ENCODE measurements at regions not wholly inside any gene's neighbourhood (a gene's known extent, or its start where the extent isn't known, plus 50 kb on each side); places are given as distances from the start of the nearest gene placed in this dataset.
"Not testable (repeated sequence)": the region's sequence is repeated elsewhere in the genome, so short reads cannot be mapped to it uniquely, and the experiment has no call there.

DNA sequence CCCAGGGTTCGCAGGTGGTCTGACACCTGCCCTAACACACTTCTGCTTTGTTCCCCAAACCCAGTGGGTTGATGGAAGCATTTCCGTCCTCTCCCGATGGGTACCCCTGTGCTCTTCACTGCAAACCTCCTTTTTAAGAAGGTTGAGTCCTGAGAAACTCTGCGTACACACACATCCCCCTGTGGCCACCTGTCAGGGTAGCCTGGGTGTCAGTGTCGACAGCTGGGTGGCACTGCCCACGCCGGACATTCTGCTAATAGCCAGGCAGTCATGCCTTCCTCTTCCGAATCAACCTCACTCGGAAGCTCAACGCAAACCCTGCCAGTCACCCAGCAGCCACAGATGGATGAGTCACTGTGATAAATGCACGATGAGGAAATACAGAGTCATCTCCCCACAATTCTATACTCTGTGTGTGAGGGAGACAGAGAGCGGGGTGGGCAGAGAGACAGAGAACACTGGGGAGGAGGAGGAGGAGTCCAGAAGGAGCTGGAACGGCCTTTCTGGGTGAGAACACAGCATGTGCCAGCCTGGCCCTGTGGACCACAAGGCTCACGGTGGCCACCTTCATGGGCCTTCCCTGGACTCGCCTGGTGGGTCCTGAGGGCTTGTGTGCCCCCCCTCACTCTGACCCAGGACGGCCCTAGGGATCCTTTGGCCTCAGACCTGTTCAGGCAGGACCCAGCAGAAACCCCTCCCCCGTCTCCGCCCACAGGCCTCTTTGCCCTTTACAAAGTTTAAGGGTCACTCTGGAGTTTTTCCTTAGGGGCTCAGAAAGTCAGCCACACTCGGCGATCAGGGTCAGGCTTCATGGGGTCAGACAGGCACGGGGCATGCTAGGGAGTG lies 4477.7 kb upstream of the TPTE start:
- not testable (repeated sequence) for H3K36me3 Mint-ChIP-seq; ATAC-seq (ENCODE audit: low read depth); H3K27ac Mint-ChIP-seq; H3K9me3 Mint-ChIP-seq; H3K4me1 Mint-ChIP-seq; H3K27me3 Mint-ChIP-seq; DNase-seq (ENCODE audit: low spot score in 2 of 2); H3K4me3 Mint-ChIP-seq

DNA sequence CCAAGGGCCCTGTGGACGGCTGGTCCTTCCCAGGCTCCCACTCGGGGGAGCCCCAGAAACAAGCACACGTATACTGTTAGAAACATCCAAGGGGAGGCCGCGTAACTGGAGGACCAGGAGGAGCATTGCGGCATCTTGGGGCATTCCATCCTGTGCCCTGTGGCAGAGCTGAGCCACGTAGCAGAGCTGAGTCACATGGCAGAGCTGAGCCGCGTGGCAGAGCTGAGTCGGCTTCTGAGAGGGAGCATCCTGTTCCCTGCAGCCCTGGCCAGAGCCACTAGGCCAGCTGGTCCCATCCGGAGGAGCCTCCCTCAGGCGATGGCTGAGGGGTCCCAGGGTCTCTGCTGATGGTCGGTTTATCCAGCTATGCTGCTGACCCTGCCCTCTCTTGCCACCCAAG lies 4476.7 kb upstream of the TPTE start:
- not testable (repeated sequence) for H3K4me3 Mint-ChIP-seq; H3K9me3 Mint-ChIP-seq; DNase-seq (ENCODE audit: low spot score in 2 of 2); H3K4me1 Mint-ChIP-seq; H3K36me3 Mint-ChIP-seq; H3K27me3 Mint-ChIP-seq; H3K27ac Mint-ChIP-seq; ATAC-seq (ENCODE audit: low read depth)

DNA sequence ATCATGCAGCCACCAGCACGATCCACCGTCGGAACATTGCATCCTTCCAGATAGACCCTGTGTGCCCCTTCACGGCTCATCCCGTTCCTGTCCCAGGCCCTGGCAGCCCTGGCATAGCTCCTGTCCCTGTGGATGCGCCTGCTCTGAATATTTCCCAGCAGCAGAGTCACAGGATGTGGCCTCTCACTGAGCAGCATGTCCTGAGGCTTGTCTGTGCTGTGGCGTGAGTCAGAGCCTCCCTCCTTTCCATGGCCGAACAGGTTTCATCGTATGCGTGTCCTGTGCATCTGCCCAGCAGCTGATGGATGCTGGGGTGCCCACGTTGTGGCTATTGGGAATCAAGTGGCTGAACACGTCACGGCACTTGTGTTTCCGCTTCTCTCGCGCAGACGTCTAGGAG lies 4471.5 kb upstream of the TPTE start:
- not testable (repeated sequence) for H3K27ac Mint-ChIP-seq, H3K9me3 Mint-ChIP-seq

DNA sequence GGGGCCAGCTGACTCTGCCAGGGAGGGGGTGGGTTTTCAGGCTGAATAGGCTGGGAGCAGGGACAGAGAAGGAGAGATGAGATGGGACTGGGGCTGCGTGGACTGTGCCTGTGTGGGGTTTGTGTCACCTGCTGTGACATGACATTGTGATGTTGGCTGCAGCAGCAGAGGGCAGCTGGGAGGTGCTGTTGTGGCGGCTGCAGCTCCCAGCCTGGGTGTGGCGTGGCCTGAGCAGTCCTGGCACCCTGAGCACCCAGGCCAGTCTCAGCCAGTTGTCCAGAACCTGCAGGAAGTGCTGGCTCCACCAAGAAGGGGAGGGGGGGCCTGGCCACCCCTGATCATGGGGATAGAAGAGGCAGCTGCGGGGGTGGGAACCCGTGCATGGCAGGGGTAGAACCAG lies 4469.3 kb upstream of the TPTE start:
- H3K9me3 Mint-ChIP-seq; H3K36me3 Mint-ChIP-seq; H3K27me3 Mint-ChIP-seq; H3K4me3 Mint-ChIP-seq; ATAC-seq (ENCODE audit: low read depth); H3K27ac Mint-ChIP-seq; DNase-seq (ENCODE audit: low spot score in 2 of 2); H3K4me1 Mint-ChIP-seq: not testable (repeated sequence)

More for the DNA sequence above, 4471.5 kb upstream of the TPTE start:
- ATAC-seq (ENCODE audit: low read depth); H3K4me1 Mint-ChIP-seq; H3K4me3 Mint-ChIP-seq; DNase-seq (ENCODE audit: low spot score in 2 of 2); H3K36me3 Mint-ChIP-seq; H3K27me3 Mint-ChIP-seq: not testable (repeated sequence)

DNA sequence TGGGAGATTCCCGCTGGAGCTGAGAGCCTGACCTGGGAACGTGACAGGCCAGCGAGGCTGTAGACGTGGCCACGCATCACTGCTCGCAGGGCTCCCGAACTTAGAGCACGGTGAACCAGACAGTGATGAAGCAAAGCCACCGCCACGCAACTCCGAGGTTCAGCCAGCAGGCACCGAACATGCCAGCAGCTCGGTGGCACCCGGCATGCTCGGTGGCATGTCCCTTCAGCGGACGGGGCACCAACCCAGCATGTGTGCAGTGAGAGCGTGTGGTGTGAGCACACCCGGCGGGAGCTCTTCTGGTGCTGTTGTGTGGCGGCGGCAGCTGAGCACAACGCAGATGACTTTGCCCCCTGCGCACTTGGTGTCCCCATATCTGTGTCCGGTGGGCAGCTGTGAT lies 4468.2 kb upstream of the TPTE start:
- H3K27ac Mint-ChIP-seq; H3K4me3 Mint-ChIP-seq; ATAC-seq (ENCODE audit: low read depth); H3K27me3 Mint-ChIP-seq; H3K4me1 Mint-ChIP-seq; DNase-seq (ENCODE audit: low spot score in 2 of 2); H3K36me3 Mint-ChIP-seq; H3K9me3 Mint-ChIP-seq: not testable (repeated sequence)

DNA sequence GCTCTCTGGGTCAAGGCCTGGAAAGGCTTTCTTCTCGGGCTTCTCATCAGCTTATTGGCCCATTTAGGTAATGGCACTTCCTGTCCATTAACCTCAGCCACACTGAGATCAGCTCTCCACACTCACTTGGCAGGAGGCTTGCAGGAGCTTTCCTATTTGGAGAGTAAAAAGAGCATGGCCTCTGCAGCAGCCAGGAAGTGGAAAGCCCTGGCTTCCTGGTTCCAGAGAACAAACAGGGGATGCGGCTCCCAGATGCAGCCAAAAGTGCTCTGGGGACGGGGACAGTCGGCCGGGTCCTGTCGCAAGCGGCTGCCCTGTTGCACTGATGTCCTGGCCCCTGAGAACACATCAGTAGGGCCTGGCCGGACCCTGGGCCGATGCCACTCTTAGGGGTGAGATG lies 4462.4 kb upstream of the TPTE start:
- not testable (repeated sequence) for DNase-seq (ENCODE audit: low spot score in 2 of 2); H3K36me3 Mint-ChIP-seq; H3K4me3 Mint-ChIP-seq; H3K27me3 Mint-ChIP-seq; H3K9me3 Mint-ChIP-seq; H3K27ac Mint-ChIP-seq; ATAC-seq (ENCODE audit: low read depth); H3K4me1 Mint-ChIP-seq

DNA sequence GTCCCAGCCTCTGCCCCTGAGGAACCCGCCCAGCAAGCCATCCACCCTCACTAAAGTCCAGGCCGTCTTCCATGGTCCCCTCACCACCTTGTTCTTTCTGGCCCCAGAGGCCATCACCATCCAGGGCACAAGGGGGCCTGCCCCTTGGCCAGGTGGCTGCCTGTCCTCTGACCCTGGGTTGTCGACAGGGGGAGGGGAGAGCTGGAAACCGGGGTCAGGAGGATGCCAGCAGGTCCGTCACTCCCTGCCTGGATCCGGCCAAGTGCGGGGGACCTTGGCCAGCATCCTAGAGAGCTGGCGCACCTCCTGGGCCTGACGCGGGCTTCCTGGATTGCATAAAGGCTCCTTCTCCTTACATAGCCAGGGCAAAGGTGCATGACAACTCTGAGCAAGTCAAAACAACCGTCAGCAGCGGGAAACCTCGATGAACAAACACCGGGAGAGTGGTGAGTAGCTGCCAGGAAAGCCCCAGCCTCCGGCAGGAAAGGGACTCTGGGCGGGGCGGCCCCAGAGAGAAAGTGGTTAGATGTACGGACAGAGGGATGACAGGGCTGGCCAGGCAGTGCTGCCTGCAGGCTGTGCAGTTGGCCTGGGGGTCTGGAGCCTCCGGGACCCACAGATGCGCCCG lies 4461.2 kb upstream of the TPTE start:
- not testable (repeated sequence) for H3K9me3 Mint-ChIP-seq; ATAC-seq (ENCODE audit: low read depth); H3K4me3 Mint-ChIP-seq; H3K27me3 Mint-ChIP-seq; H3K4me1 Mint-ChIP-seq; DNase-seq (ENCODE audit: low spot score in 2 of 2); H3K36me3 Mint-ChIP-seq; H3K27ac Mint-ChIP-seq

DNA sequence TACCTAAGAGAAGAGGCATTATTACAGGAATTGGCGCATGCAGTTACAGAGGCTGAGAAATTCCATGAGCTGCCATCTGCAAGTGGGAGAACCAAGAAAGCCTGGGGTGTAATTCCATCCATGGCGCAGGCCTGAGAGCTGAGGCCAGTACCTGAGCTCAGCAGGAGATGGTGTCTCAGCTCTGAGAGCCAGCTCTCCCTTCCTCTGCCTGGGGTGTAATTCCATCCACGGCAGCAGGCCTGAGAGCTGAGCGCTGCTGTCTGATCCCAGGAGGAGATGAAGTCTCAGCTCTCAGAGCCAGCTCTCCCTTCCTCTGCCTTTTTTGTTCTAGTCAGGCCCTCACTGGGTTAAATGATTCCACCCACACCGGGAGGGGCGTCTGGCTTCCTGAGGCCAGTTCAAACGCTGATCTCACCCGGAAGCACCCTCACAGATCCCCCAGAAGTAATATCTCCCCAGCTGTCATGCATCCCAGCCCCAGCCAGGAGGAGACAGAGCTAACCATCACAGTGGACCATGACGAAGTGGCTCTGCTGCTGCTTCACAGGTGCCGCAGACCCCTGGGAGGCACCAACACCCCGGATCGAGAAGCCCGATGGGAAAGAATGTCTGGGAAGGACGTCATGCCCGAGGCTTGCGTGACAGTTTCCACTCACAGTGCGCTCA lies 4454.9 kb upstream of the TPTE start:
- H3K4me3 Mint-ChIP-seq; H3K4me1 Mint-ChIP-seq; DNase-seq (ENCODE audit: low spot score in 2 of 2); H3K9me3 Mint-ChIP-seq; H3K27ac Mint-ChIP-seq; H3K27me3 Mint-ChIP-seq; ATAC-seq (ENCODE audit: low read depth); H3K36me3 Mint-ChIP-seq: not testable (repeated sequence)

DNA sequence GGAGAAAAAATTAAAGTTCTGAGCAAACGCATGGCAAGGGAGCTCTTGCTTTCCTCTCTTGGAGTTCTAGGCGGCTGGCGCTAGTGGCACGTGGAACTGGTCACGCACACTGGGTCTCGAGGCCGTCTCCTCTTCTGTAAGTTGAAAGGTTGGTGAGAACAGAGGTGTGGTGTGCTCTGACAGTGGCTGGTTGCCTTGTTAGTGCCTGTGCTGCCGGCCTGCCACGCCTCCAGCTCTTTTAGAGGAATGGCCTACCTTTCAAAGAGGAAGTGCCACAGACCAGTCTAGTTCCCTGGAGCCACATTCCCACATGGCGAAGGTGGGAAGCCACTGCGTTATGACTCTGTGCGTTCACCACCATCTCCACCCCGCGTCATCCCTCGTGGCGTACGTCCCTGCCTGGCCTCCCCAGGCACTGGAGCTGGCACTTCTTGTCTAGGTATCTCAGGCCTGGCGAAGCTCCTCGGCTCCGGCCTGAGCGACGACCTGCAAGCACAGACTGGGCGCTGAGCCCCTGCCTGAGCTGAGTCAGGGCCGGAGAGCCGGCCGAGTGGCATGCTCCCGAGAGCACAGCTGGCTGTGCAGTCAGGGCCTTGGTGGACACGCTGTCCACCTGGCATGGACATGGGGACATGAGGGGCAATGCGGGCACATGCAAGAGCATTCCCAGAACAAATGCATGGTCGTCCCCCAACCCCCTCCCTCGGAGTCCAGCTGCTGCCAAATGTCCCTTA lies 4453.1 kb upstream of the TPTE start:
- H3K4me1 Mint-ChIP-seq = not testable (repeated sequence)

DNA sequence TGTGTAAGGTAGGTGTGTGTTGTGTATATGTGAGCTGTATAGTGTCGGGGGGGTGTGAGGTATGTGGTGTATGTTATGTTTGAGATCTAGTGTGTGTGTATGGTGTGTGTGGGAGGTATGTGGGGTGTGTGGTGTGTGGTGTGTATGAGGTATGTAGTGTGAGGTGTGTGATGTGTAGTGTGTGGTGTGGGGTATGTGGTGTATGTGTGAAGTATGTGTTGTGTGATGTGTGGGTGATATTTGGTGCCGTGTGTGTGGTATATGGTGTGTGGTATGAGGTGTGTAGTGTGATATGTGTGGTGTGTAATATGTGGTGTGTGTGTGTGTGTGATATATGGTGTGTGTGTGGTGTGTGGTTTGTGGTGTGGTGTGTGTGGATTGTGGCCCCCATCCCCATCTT lies 4451.2 kb upstream of the TPTE start:
- peak overlapping the region; percentile 20 for H3K27ac Mint-ChIP-seq
- ATAC-seq (ENCODE audit: low read depth); H3K36me3 Mint-ChIP-seq; H3K27me3 Mint-ChIP-seq; H3K9me3 Mint-ChIP-seq; H3K4me1 Mint-ChIP-seq; DNase-seq (ENCODE audit: low spot score in 2 of 2); H3K4me3 Mint-ChIP-seq: not testable (repeated sequence)

More for the DNA sequence above, 4453.1 kb upstream of the TPTE start:
- DNase-seq (ENCODE audit: low spot score in 2 of 2); H3K36me3 Mint-ChIP-seq; H3K9me3 Mint-ChIP-seq; H3K4me3 Mint-ChIP-seq; ATAC-seq (ENCODE audit: low read depth); H3K27ac Mint-ChIP-seq; H3K27me3 Mint-ChIP-seq: not testable (repeated sequence)

DNA sequence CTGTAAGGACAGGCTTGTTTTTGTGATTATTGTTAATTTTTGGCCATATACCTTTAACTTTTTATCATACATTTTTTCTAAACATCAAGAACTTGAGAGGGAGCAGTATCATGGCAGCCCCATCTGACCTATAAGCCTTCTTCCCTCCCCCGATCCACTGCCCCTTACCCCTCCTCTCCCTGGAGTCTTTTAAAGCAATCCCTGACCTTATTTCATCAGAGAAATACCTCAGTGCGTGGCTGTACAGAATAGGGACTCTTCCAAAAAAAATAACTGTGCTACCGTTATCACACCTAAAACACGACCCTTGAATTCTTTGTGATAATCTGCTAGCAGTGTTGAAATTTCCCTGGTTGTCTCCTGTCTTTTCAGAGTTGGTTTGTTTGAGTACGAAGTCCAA lies 4448.7 kb upstream of the TPTE start:
- H3K4me3 Mint-ChIP-seq; H3K4me1 Mint-ChIP-seq; H3K27ac Mint-ChIP-seq; ATAC-seq (ENCODE audit: low read depth); H3K36me3 Mint-ChIP-seq; H3K9me3 Mint-ChIP-seq; DNase-seq (ENCODE audit: low spot score in 2 of 2); H3K27me3 Mint-ChIP-seq: not testable (repeated sequence)

DNA sequence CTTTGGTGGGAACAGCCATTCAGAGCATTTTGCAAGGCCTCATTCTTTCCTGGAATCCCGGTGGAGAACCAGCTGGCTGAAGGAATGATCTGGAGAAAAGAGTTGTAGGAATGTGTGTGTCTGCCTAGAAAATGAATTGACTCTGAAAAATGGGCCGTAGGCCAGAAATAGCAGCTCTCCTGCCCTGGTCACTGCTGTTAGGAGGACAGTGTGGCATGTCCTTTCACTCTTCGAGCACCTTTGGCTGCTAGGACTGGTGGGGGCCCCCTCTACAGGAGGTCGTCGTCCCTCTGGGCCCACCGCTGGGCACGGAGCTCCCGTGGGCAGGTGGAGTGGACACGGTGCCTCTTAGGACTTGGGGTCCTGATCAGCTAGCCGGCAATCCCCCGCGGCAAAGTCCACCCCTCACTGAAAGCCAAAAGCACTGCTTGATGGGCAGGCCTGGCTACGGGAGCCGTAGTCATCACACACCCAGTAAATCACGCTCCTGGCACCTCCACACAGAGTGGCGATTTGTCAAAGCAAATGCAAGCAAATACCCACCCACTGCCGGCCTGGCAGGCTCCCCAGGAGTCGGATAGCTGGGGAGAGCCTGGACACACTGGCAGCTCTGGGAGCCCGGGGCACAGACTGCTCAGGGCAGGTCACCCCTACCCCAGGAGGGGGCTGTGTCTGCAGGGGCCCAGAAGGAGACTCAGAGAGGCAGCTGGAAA lies 4447.2 kb upstream of the TPTE start:
- H3K4me3 Mint-ChIP-seq; H3K27ac Mint-ChIP-seq; DNase-seq (ENCODE audit: low spot score in 2 of 2); H3K9me3 Mint-ChIP-seq; ATAC-seq (ENCODE audit: low read depth); H3K36me3 Mint-ChIP-seq; H3K4me1 Mint-ChIP-seq; H3K27me3 Mint-ChIP-seq: not testable (repeated sequence)

DNA sequence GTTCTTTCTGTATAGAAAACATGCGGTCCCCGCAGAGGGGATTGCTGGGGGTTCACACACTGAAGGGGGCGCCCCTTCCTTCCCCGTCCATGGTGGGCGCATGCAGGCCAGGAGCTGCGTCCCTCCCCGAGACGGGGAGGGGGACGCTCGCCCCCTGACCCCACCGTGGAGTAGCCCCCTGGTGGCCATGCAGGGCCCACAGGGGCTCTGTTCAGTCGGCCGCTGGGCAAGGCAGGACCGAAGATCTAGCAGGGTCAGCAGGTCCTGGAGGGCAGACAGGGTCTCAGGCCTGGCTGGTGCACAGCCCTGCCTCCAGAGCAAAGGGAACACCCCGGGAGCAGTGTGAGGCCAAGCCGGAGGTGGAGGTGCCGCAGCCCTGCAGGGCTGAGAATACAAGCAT lies 4446.4 kb upstream of the TPTE start:
- not testable (repeated sequence) for ATAC-seq (ENCODE audit: low read depth); H3K36me3 Mint-ChIP-seq; H3K9me3 Mint-ChIP-seq; H3K27ac Mint-ChIP-seq; H3K27me3 Mint-ChIP-seq; DNase-seq (ENCODE audit: low spot score in 2 of 2); H3K4me3 Mint-ChIP-seq; H3K4me1 Mint-ChIP-seq

Data from memory B cell (primary cell).